Cardiac fibroblast (primary cell): ENCODE measurements at regions not wholly inside any gene's neighbourhood (a gene's known extent, or its start where the extent isn't known, plus 50 kb on each side); places are given as distances from the start of the nearest gene placed in this dataset.
"Not testable (repeated sequence)": the region's sequence is repeated elsewhere in the genome, so short reads cannot be mapped to it uniquely, and the experiment has no call there.

Experiments
- DNase-seq, 2 donors: peaks; one replicate each; pipeline versions ENCODE4 v3.0.0 to v3.0.0-alpha.2; 2010; ENCODE audit warnings: low read depth in 2 of 2
- H3K4me3 ChIP-seq, 2 donors: replicated peaks in 1 of 2; 1 replicate in 1 of 2; 2 replicates in 1 of 2; pipeline ENCODE4 v1.5.1; 2011; ENCODE audit warnings: low read depth in 2 of 2, low read length in 2 of 2, mild to moderate bottlenecking in 2 of 2, moderate library complexity in 1 of 2
- CTCF ChIP-seq: IDR thresholded peaks from one replicate; pipeline ENCODE4 v1.5.1; 2011; ENCODE audit warnings: low read depth, mild to moderate bottlenecking, low read length, inconsistent platforms

DNA sequence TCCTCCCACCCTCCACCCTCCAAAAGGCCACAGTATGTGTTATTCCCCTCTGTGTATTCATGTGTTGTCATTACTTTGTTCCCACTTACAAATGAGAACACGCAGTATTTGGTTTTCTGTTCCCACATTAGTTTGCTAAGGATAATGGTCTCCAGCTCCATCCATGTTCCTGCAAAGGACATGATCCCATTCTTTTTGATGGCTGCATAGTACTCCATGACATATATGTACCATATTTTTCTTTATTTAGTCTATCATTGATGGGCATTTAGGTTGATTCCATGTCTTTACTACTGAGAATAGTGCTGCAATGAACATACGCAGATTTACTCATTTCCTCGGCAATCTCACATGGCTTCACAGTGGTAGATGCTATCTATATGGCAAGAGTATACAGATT is 453.6 kb upstream of the CFAP20DC start:
- TF ChIP-seq CTCF: no peak
- no peak overlapping the region for H3K4me3 ChIP-seq
- no peak for DNase-seq

GRCh38 chr3:59502806-59503205 is 453.0 kb upstream of the CFAP20DC start:
- DNase-seq: peak; percentile 50 to 77
- no peak for TF ChIP-seq CTCF

DNA sequence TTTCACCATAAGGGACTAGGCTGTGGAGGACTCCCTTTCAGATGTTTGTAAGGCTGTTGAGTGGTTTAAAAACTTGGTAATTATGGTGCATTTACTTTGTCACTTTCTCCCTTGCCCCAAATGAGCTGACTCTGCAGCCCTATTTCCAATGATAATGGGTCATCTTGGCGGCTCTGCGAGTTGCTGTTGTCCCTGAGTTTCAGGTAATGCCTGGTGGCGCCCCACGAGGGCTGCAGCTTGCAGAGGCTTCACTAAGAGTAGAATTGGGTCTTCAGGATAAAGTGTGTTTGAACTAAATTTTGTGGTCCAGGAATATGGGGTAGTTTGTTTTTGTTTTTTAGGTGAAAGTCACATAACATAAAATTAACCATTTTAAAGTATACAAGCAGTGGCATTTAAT is 450.1 kb upstream of the CFAP20DC start:
- no peak for TF ChIP-seq CTCF
- H3K4me3 ChIP-seq: no peak overlapping the region
- no peak for DNase-seq

More at GRCh38 chr3:59502806-59503205, 453.0 kb upstream of the CFAP20DC start:
- no peak overlapping the region for H3K4me3 ChIP-seq

GRCh38 chr3:59499000-59499399 is 449.2 kb upstream of the CFAP20DC start:
- H3K4me3 ChIP-seq: no peak overlapping the region
- no peak for DNase-seq
- TF ChIP-seq CTCF: no peak

GRCh38 chr3:59496250-59496649 is 446.4 kb upstream of the CFAP20DC start:
- DNase-seq: no peak
- no peak overlapping the region for H3K4me3 ChIP-seq
- TF ChIP-seq CTCF: no peak

GRCh38 chr3:59494969-59495368 is 445.1 kb upstream of the CFAP20DC start:
- DNase-seq, H3K4me3 ChIP-seq: not testable (repeated sequence)

DNA sequence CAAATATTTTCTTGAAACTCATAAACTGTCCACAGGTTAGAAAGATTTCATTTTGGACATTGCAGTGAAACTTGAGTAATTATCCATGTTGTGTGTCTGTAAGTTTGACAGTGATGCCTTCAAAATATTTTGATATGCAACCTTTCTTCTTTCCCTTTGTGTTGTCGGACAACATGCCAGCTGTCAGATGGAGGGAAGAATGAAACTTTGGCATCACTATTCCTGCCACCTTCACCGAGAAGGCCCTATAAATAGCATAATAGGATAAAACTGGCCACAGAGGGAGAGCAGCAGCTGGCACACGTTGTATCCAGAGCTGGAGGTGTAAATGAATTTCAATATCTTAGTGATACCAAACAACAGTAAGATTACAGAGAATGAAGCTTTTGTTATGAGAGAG is 436.7 kb upstream of the CFAP20DC start:
- TF ChIP-seq CTCF: no peak
- DNase-seq: no peak
- no peak overlapping the region for H3K4me3 ChIP-seq
